ENCODE measurements at regions not wholly inside any gene's neighbourhood (a gene's known extent, or its start where the extent isn't known, plus 50 kb on each side); places are given as distances from the start of the nearest gene placed in this dataset.

DNA sequence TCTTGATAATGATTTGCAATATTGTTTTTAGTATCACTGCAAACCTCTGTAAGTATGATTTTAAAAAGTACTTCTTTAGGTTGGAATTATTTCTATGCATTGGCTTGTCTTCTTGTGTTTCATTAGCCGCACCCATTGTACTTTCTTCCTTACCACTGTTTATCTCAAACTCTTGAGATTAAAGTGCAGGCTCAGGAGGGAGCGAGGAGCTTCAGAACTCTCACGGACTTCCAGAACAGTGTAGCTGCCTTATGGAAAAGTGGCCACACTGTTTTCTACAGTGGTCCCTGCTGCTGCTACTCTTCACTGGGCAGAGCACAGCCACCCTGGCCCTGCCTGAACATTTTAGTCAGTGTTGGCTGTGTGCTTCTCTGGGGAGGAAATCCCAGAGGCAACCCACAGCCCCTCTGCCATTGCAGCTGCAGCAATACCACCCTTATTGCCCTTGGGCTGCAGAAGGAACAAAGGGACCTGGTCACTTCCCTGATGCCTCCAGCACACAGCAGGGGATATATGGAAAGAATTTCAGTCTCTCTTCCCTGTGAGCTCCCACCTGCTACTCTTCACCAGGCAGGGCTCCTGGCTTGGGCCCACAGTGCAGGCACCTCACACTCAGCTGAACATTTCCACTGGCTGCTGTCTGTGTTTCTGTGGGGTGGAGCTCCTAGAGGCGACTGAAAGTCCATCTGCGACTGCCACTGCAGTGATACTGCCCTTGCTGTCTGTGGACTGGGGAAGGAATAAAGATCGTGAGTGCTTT lies 91.7 kb upstream of the MAP3K4 start:
- DNase-seq, result no peak

DNA sequence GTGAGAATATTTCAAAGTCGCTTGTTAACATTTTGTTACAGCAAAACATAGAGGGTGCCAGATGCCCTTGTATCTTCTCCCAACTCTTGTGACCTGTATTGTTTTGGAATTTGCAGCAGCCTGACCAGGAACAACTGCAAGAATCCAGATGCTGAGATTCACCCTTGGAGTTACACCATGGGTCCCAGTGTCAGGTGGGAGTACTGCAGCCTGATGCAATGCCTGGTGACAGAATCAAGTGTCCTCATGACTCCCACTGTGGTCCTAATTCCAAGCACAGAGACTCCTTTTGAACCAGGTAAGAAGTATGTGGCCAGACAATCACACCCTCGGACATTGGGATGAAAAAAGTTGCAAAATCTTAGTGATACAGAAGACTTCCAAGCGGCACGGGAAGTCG lies 79.6 kb upstream of the MAP3K4 start:
- DNase-seq, result no peak

DNA sequence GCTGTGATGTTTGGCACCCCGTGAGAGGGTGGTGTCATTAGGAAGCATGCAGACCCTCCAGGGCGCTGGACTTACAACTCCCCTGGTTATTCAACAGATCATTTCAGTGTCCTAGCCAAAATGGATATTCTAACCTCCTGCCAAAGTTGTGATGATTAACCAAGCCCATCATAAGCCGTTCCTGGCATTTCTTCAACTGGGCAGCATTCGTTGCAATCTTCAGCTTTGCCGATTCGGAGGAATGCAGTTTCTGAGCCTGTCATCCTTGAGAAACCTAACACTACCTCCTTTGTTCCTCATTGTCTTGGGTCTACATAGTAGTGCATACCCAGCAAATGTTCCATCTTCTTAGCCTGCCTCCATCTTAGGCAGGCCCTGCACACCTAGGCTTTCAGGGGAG lies 79.2 kb upstream of the MAP3K4 start:
- no peak for DNase-seq

DNA sequence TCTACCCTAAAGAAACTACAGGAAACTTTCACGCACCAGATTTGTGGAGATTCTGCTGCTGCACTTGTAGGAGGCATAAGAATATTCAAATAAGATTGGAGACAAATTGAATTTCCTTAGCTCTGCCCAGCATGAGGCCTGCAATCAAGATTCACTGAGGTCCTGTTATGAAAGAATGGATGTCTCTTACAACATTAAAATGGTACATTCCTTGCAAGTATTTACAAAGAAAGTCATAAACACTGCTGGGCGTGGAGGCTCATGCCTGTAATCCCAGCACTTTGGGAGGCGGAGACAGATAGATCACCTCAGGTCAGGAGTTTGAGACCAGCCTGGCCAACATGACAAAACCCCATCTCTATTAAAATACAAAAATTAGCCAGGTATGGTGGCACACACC lies 74.0 kb upstream of the MAP3K4 start:
- no peak for DNase-seq

DNA sequence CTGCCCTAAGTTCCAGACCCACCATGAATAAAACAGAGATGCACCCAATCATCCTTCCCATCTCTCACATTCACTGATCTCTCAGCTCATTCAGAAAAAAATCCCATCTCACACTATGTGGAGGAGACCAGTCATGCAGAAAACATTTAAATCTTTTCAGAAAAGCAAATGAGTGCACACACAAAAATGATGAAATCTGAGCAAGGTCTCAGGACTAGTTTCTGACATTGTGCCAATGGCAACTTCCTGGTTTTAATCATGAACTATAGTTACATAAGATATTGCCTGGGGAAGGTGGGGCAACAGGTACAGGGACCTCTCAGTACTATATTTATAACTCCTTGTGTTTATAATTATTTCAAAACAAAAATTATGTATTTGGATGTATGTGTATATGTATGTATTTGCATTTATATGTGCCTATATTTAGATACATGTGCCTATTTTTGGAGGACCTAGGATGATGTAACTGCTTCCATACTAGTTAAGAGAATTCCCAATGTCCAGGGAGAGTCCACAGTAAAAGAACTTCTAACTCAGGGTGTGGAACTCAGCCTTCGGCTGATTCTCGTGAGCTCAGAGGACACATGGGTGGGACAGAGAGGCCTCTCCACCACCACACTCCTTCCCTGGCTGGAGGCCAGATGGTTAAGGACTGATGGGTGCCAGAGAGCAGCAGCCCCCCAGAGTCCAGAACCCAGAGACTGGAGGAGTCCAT lies 71.7 kb upstream of the MAP3K4 start:
- DNase-seq, result no peak

DNA sequence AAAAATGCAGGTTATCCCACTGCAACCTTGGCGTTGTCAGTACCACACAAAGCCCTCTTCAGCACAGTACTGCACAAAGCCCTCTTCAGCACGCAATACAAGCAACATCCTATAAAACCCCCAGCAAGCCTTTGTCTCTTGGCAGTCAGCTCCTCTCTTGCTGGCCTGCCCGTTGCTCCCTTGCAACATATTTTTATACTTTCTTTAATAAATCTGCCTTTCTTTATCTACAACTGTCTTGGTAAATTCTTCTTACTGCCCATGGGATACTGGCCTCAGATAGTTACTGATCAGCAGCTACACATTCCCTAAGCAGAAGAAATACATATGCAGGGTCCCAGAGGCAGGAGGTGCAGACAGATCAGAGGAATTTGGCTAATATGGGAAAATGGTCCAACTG lies 70.5 kb upstream of the MAP3K4 start:
- no peak for DNase-seq

DNA sequence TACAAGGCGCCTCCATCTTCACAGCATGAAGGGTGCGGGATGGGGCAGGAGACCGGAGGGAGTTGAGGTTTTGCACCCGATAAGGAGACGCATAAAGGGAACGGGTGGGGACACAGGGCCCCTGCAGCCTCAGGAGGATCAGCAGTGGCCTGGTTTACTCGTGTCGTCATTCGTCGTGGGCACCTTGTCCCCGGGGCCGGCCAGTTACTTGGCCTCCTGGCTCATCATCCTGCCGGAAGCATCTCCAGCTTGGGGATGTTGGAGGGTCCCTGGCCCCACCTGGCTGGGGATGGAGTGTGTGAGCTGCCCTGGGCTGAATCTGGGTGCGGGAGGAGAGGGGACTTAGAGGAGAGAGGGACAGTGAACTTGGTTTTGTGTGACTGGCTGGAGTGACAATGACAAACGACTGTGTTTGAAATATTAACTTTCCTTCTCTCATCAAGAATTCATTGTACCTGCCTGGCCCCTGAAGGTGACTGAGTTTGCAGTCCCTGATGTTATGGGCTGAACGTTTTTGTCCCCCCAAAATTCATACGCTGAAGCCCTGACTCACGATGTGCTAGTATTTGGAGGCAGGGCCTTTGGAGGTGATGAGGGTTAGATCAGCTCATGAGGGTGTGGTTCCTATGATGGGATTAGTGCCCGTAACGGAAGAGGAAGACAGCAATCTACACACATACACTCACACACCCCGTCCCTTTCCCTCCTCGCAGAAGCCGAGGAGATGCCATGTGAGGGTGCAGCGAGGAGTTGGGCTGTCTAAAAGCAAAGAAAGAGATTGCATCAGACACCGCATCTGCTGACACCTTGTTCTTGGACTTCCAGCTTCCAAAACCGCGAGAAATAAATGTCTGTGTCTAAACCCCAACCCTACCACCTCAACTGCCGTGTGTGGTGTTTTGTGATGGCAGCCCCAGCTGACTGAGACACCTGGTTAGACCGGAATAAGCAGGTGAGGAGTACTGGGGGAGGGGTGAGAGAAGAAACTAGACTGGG lies 65.0 kb upstream of the MAP3K4 start:
- DNase-seq, result no peak

DNA sequence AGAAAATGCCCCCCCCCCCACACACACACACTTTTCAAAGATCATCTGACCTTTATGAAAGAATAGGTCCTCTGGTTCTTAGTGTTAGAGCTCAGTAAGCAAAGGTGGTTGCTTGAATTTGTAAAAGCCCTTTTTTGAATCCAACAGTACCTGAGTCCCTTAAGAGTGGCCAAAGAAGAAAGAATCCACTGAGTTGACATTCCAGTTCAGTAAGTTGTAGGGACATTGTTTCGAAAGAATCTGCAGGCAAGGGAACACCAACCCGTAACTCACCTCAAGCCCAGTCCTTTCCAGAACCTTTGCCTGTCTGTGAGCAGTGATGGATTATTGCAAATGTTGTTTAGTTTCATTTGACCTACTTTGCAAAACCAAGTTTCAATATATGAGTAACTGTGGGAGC lies 64.2 kb upstream of the MAP3K4 start:
- DNase-seq, result no peak

DNA sequence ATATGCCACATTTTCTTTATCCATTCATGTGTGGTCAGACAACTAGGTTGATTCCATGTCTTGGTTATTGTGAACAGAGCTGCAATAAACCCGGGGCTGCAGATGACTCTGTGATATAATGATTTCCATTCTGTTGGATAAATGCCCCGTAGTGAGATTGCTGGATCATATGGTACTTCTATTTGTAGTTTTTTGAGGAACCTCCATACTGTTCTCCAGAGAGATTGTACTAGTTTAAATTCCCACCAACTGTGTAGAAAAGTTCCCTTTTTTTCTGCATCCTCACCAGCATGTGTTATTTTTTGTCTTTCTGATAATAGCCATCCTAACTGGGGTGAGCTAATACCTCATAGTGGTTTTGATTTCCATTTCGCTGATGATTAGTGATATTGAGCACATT lies 62.2 kb upstream of the MAP3K4 start:
- no peak for DNase-seq

DNA sequence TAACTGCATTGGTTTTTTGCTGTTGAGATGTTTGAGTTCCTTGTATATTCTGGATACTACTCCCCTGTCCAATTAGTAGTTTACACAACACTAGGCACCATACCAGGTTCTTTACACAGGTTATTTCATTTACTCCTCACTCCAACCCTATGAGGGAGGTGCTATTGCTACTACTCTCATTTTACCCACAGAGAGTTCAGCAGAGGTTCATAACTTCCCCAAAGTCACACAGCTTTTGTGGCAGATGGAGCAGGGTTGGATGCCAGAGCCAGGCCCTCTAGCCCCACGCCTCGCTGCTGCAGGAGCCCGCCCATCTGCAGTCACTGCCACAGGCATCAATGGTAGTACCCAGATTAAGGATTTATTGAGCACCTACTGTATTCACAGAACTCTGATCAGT lies 61.7 kb upstream of the MAP3K4 start:
- no peak for DNase-seq

DNA sequence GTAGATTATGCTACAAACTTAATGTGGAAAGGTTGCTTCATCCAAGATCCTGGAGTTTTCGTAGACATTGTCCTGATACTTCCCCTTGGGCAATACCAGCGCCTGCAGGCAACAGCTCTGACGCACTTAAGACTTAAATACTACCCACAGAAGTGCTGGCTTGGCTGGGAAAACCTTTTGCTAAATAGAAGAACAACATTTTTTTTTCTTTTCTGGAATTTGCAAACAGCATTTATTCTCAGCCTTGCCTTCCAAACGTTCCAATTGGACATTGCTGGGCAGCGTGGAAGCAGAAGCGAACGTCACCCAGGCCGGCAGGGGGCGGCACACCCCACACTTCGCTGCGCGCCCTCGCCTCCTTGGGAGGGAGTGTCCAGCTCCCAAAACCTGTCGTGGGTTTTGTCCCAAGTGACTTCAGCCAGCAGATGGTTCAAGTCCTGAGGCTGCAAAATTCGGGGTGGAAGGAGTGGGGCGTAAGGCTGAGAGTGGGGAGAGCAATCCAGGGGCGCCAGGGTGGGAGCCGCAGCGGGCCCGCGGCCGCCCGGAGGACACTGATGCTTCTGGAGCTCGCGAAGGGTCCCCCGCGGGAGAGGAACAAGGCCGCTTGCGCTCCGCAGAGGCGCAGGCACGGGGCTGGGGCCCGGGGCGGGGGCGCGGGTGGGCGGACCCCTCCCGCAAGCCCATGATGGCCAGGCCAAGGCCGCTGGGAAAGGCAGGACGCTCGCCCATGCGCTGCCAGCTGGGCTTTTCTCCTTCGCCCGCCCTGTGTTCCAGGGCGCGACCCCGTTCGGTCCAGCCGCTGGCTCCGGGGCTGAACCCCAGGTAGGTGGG lies 60.8 kb upstream of the MAP3K4 start:
- DNase-seq, result peak; percentile 79

DNA sequence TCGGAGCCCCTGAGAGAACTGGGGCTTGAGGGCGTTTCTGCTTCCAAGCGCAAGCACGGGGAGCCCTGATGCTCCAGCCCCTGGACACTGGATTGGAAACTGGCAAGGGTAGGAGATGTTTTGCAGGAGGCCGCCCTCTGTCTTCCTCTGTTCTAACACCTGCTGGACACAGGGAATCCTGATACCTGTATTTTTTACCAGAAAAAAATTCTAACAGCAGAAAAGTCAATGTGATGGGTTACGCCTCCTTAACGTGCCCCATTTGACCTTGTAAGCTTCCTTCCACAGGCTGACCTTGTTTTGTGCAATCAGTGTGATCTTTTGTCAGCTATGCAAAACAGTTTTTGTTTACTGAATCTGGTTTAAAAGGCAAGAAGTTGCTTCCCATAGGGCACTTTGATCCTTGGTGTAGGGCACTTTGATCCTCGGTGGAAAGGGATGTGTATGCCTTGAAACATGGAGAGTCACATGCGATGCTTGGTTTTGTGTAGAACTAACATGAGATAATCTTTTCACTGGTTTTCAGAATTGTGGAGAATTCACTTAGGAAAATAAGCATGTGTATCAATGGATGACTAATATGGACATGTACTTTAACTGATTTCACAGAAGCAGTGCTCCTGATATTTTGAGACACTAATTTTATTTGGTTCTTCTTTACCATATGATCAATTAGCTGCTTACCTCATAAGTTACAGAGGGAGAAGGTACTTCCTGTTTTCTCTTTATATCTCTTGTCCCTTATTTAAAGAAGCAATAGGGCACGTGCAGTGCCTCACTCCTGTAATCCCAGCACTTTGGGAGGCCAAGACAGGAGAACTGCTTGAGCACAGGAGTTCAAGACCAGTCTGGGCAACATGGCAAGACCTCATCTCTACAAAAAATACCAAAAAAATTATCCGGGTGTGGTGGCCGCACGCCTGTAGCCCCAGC lies 59.9 kb upstream of the MAP3K4 start:
- peak; percentile 43 for DNase-seq

DNA sequence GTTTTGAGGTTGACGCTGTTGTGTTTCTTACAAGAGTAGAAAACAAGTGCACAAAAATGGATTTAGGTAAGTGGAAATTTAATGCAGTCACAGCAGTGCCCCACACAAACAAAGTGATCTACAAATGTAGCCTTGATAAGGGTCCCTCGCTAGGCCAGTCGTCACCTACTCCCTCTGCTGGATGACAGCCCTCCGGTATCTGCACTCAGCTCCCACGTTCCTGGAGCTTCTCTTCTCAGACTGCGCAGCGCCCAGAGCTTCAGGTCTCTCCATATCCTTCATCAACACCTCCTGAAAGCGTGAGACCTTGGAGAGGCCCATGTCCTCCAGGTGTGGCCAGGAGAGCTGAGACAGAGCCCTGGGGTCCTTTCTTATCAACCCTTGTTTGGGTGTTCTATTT lies 58.3 kb upstream of the MAP3K4 start:
- DNase-seq, result no peak

DNA sequence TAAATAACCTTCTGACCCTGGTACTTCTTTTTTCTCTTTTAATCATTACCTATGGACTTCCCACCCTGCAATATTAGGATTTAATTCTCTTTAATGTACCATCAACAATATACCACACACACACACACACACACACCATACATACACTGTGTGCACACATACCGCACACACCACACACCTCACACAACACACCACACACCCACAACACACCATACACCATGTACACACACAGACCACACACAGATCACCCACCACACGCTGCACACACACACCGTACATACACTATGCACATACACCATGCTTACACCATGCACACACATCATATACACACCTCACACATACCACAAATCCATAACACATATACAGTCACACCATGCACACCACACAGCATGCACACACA lies 57.4 kb upstream of the MAP3K4 start:
- no peak for DNase-seq

DNA sequence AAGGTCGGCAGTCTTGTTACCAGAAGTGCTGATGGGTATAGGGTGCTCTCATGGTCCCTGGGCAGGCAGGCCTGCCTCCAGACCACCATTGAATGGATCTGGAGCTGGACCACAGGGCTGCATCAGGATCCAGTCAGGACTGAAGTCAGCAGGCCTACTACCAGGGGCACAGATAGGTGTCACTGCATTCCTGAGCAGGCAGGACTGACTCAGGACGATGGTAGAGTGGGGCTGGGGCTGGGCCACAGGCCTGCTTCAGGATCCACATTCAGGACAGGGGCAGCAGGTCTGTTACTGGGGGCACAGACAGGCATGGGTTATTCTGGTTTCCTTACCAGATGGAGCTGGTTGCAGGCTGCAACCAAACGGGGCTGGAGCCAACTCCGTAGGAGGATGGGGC lies 51.4 kb upstream of the MAP3K4 start:
- no peak for DNase-seq

Data from right kidney (tissue), 1 donor.